Thyroid gland (tissue), 4 donors: ENCODE measurements at regions not wholly inside any gene's neighbourhood (a gene's known extent, or its start where the extent isn't known, plus 50 kb on each side); places are given as distances from the start of the nearest gene placed in this dataset.

ENCODE experiments used
- DNase-seq, 2 donors: peaks; one replicate each; pipeline ENCODE4 v3.0.0-alpha.2; 2019
- H3K27ac ChIP-seq, 3 donors: fragments of 200-600 bp; sonication (generic); 1 replicate in 2 of 3; 2 replicates in 1 of 3; pipeline ENCODE4 v1.5.1; 2016 to 2019; ENCODE audit warnings: mild to moderate bottlenecking in 1 of 3, moderate library complexity in 1 of 3
- H3K27me3 ChIP-seq: fragments of 200-600 bp; sonication (generic); one replicate; pipeline ENCODE4 v1.5.1; 2019
- H3K36me3 ChIP-seq, 2 donors: fragments of 200-600 bp; sonication (generic); one replicate each; pipeline ENCODE4 v1.5.1; 2016 to 2019
- H3K4me1 ChIP-seq, 2 donors: fragments of 200-600 bp; sonication (generic); one replicate each; pipeline ENCODE4 v1.5.1; 2017 to 2019
- H3K4me3 ChIP-seq, 3 donors: fragments of 200-600 bp; sonication (generic); replicated peaks in 1 of 3; 1 replicate in 2 of 3; 2 replicates in 1 of 3; pipeline ENCODE4 v1.5.1; 2016; ENCODE audit warnings: mild to moderate bottlenecking in 1 of 3
- H3K9me3 ChIP-seq: fragments of 200-600 bp; sonication (generic); one replicate; pipeline ENCODE4 v1.5.1; 2017
- CTCF ChIP-seq, 6 experiments: fragments of 200-600 bp in 3 of 6; fragments of 450-650 bp in 3 of 6; sonication (generic) in 3 of 6; IDR thresholded peaks; one replicate each; pipeline ENCODE4 v1.5.1; 2016 to 2019; ENCODE audit warnings: antibody characterized with exemption in 6 of 6, mild to moderate bottlenecking in 2 of 6, inconsistent platforms in 1 of 6, moderate library complexity in 1 of 6
- POLR2A ChIP-seq, 2 donors: fragments of 450-650 bp; IDR thresholded peaks; one replicate each; pipeline ENCODE4 v1.6.1; 2017; ENCODE audit warnings: antibody characterized with exemption in 2 of 2, mild to moderate bottlenecking in 2 of 2, moderate library complexity in 1 of 2
- WGBS, 2 donors: methylation state at CpG; one replicate each; pipeline ENCODE4 v1.1.5; 2017; 5-methylcytosine and 5-hydroxymethylcytosine counted together
- intact Hi-C: fragments of 100-400 bp; cut with DNase I; formaldehyde crosslinking; loops from one replicate; pipeline ENCODE4 v1.15.1; 2023

- Histone ChIP-seq H3K4me3 (no peak overlapping the region), H3K36me3 (no peaks in the 10 kb centered on the region), H3K27me3 (no peaks in the 10 kb centered on the region), H3K27ac (no peak overlapping the region), H3K4me1 (peaks cover 0 to 3% of the 10 kb centered on the region in 2 donors), H3K9me3 (no peaks in the 10 kb centered on the region)
- DNase-seq = peak; percentile 49 to 51
- 0 to 4% methylated on average over 1 of the region's 1 CpG for WGBS, 2 donors
- intact Hi-C loops = loop anchor here (10.0 kb wide), 1 partner anchor 1591 kb away; no protein-coding TSS in a partner anchor
- TF ChIP-seq CTCF (IDR thresholded peaks at IDR 0.05) = peak; percentile 11 to 80 (median 66)
- TF ChIP-seq POLR2A (IDR thresholded peaks at IDR 0.05) = no peak
These were observed 455.0 kb downstream of the CCSER2 start for GRCh38 chr10:84783386-84783785.

- intact Hi-C loops = loop anchor here (10.0 kb wide), 1 partner anchor 1591 kb away; no protein-coding TSS in a partner anchor
- no peaks in the 10 kb centered on the region for H3K36me3 ChIP-seq
- peaks cover 0 to 3% of the 10 kb centered on the region in 2 donors for H3K4me1 ChIP-seq
These were observed 455.5 kb downstream of the CCSER2 start for GRCh38 chr10:84783909-84784308.

GRCh38 chr10:84784749-84785148 is 456.4 kb downstream of the CCSER2 start:
- intact Hi-C loops = loop anchor here (10.0 kb wide), 1 partner anchor 1590 kb away; no protein-coding TSS in a partner anchor
- Histone ChIP-seq H3K4me3 (no peak overlapping the region), H3K9me3 (no peaks in the 10 kb centered on the region), H3K27ac (no peak overlapping the region), H3K36me3 (no peaks in the 10 kb centered on the region), H3K27me3 (no peaks in the 10 kb centered on the region), H3K4me1 (peaks cover 0 to 3% of the 10 kb centered on the region in 2 donors)
- no peak for DNase-seq
- TF ChIP-seq CTCF (IDR thresholded peaks at IDR 0.05) (no peak), POLR2A (IDR thresholded peaks at IDR 0.05) (no peak)

More at GRCh38 chr10:84783909-84784308, 455.5 kb downstream of the CCSER2 start:
- Histone ChIP-seq H3K27ac (no peak overlapping the region), H3K27me3 (no peaks in the 10 kb centered on the region), H3K4me3 (no peak overlapping the region), H3K9me3 (no peaks in the 10 kb centered on the region)
- DNase-seq = peak; percentile 13 to 14
- TF ChIP-seq POLR2A (IDR thresholded peaks at IDR 0.05) = no peak
- no peak for TF ChIP-seq CTCF (IDR thresholded peaks at IDR 0.05)

GRCh38 chr10:84789026-84789425 is 460.6 kb downstream of the CCSER2 start:
- Histone ChIP-seq H3K27ac (no peak overlapping the region), H3K4me1 (no peaks in the 10 kb centered on the region), H3K4me3 (no peak overlapping the region), H3K9me3 (no peaks in the 10 kb centered on the region), H3K36me3 (no peaks in the 10 kb centered on the region), H3K27me3 (no peaks in the 10 kb centered on the region)
- no peak for DNase-seq
- 85 to 96% methylated on average over 2 of the region's 2 CpGs for WGBS, 2 donors
- TF ChIP-seq POLR2A (IDR thresholded peaks at IDR 0.05) (no peak), CTCF (IDR thresholded peaks at IDR 0.05) (no peak)
- intact Hi-C loops = loop anchor here (10.0 kb wide), 1 partner anchor 1586 kb away; no protein-coding TSS in a partner anchor

GRCh38 chr10:84798312-84798711 is 469.9 kb downstream of the CCSER2 start:
- Histone ChIP-seq H3K27ac (no peak overlapping the region), H3K4me1 (no peaks in the 10 kb centered on the region), H3K27me3 (no peaks in the 10 kb centered on the region), H3K36me3 (no peaks in the 10 kb centered on the region), H3K9me3 (no peaks in the 10 kb centered on the region), H3K4me3 (no peak overlapping the region)
- intact Hi-C loops = no loop called here
- 77 to 79% methylated on average over 5 of the region's 5 CpGs for WGBS, 2 donors
- DNase-seq = no peak
- TF ChIP-seq POLR2A (IDR thresholded peaks at IDR 0.05) (no peak), CTCF (IDR thresholded peaks at IDR 0.05) (no peak)
